AG10803 (cell line): ENCODE measurements at regions not wholly inside any gene's neighbourhood (a gene's known extent, or its start where the extent isn't known, plus 50 kb on each side); places are given as distances from the start of the nearest gene placed in this dataset.

Experiments
- DNase-seq: peaks from one replicate; pipeline ENCODE4 v3.0.0; 2010; ENCODE audit warnings: low read depth
- H3K4me3 ChIP-seq: 2 replicates; pipeline ENCODE4 v1.5.1; 2011; ENCODE audit warnings: mild to moderate bottlenecking, low read length, control low read depth
- CTCF ChIP-seq: conservative IDR thresholded peaks from 2 replicates; pipeline ENCODE4 v1.5.1; 2011; ENCODE audit warnings: mild to moderate bottlenecking, low read length, control low read depth, inconsistent platforms

DNA sequence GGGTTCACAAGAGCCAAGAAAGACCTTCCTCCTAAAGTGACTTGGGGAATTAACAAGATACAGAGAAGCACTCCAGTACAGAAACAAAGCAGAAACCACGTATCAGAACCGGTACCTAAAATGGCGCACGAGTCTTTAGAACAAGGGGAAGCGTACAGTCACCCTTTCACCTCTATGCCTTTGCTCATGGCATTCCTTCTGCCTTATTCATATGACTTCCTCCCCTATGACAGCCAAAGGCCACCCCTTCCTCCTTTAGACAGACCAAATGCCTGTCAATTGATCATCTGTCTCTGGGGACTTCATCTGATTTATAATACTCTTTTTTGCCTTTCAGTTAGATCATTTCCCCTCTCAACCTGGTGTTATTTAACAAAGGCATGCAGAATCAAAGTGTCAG is 89.5 kb upstream of the OSBPL8 start:
- no peak overlapping the region for H3K4me3 ChIP-seq
- no peak for TF ChIP-seq CTCF
- no peak for DNase-seq

DNA sequence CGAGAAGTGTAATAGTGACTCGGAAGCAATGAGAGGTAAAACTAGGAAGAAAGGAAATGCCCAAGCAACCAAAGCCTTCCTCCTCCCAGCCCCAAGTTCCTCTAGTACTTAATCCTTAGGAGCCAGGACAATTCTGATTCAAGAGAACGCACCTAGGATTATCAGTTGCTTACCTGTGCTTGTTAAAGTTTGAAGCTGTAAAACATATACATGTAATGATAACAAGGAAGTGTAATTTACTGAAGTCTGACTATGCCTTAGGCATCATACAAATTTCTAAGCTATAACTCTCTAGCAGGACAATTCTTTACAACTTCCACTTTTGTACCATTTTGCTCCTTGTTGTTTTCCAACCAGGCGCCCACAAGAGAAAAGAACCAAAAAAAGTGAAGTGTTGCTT is 92.8 kb upstream of the OSBPL8 start:
- no peak for TF ChIP-seq CTCF

GRCh38 chr12:76653342-76653741 is 93.8 kb upstream of the OSBPL8 start:
- TF ChIP-seq CTCF: no peak
- no peak overlapping the region for H3K4me3 ChIP-seq
- DNase-seq: no peak

More for the DNA sequence above, 92.8 kb upstream of the OSBPL8 start:
- H3K4me3 ChIP-seq: no peak overlapping the region
- DNase-seq: no peak

DNA sequence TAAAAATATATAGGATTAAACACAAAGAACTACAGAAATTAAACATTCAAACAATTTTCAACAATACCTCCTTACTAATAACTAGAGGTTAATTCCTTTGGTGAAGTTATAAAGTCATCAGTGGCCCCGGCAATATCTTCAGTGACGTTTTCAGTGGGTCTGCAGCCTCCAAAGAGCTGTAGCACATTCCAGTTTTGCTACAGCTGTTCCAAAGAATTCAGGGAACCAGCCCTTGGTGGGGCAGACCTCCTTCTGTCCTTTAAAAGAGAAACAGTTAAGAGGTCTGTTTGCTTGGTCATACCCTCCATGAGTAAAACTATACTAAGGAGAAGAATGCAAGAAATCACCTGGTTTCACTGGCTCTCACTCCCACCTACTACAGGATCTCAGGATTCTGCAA is 99.2 kb upstream of the ZDHHC17 start:
- TF ChIP-seq CTCF: no peak
- H3K4me3 ChIP-seq: no peak overlapping the region
- DNase-seq: no peak

DNA sequence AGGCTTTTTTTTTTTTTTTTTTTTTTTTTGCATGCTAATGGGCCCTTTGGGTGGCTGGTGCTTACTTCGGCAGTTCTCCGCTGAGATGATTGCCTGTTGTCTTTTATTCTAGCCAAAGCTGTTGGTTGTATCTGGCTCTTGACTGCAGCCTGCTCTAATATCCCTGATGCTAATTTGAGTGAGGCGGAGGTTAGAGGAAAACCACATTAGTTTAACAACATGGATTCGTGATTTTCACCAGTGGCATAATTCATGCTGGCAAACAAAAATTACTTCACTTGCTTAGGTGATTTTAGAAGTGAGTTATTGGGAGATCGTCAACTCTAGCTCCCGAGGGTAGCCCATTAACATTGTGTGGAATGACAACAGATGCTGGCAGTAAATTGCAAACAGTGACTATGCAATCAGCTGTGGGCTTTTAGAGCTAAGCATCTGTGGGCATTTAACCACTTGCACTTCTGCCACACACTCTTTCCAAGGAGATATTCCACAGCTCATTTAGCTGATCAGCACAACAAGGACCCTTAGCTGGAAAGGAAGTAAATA is 97.6 kb upstream of the ZDHHC17 start:
- peak; percentile 73 for DNase-seq
- H3K4me3 ChIP-seq: no peak overlapping the region
- TF ChIP-seq CTCF: no peak

DNA sequence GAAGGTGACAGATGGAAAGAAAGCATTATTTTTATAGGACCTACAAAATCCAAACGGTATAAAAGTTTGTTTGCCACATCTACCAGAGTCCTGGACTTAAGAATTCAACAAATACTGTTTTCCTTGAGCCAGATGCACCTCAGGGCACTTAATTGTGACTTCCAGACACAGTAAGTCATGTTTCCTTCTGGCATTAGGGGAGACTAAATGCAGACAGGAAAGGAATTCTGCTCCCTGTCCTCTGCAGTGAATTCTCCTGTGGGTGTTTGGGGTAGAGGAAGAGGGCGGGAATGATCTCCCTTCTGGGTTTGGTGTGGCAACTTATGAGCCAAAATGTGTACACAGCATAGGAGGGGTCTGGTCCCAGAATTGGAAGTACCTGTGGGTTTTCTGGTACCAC is 93.9 kb upstream of the ZDHHC17 start:
- no peak for DNase-seq
- TF ChIP-seq CTCF: no peak
- no peak overlapping the region for H3K4me3 ChIP-seq

DNA sequence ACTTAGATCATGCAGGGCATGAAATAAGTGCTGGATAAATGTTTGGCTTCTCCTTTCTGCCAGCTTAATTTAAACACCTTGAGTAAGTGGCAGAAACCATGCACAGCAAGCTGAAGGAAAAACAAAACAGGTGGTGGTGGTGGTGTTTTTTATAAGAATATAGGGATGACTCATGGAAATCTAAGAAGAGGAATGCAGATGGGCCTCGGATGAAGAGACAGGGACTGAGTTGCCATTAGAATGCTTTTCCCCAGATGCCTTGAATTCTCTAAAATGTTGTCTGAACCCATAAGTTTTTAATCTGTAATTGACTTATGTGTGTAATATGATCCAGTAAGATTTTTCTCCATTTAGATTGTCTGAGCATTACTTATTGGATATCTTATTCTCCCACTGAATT is 93.1 kb upstream of the ZDHHC17 start:
- DNase-seq: peak; percentile 89
- H3K4me3 ChIP-seq: no peak overlapping the region
- TF ChIP-seq CTCF: no peak
